Pulmonary artery endothelial cell (primary cell): ENCODE measurements at regions not wholly inside any gene's neighbourhood (a gene's known extent, or its start where the extent isn't known, plus 50 kb on each side); places are given as distances from the start of the nearest gene placed in this dataset.

ENCODE experiments used
- DNase-seq: peaks from one replicate; pipeline ENCODE4 v3.0.0-alpha.2; 2011; ENCODE audit warnings: low read depth, low spot score

DNA sequence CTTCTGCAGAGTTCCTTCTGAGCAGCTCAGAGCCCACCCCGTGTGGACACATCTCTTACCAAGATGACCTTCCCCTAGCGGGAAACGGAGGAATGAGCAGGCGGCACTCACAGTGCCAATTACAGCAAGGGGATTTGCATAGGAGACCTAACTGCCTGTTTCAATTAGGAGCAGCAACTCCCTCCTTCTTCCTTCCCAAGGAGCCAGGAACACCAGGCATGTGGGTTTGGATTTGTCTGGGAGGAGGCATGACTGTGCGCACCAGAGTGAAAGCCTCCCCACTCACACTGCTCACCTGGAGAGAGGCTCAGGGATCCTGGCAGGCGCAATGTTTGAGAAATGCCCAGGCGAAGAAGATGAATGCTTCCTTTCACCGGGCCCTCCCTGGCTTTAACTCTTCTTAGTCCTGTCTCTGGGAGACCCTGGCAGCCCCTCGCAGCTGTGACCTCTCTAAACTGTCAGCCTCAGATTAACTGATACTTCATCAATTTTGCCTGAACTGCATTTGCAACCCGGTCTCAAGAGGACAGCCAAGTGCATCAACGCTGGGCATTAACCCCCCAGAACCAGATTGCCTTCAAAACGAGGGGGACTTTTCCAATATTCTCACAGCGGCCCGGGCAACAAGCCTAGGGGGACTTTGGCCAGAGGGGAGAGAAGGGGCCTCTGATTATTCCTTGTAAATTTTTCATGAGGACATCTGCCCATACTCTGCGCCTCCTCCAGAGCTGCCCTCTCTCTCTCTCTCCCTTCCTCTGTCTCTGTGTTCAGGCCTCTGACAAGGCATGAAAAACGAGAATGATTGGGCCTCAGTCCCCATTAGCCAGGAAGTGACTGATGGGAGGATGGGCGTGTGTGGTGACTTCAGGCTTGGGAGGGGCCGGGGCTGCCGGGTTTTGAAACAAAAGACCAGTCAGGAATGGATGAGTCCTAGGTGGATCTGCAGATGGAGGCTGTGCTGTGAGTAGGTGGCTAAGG lies 93.8 kb downstream of the CMPK2 start:
- no peak for DNase-seq

DNA sequence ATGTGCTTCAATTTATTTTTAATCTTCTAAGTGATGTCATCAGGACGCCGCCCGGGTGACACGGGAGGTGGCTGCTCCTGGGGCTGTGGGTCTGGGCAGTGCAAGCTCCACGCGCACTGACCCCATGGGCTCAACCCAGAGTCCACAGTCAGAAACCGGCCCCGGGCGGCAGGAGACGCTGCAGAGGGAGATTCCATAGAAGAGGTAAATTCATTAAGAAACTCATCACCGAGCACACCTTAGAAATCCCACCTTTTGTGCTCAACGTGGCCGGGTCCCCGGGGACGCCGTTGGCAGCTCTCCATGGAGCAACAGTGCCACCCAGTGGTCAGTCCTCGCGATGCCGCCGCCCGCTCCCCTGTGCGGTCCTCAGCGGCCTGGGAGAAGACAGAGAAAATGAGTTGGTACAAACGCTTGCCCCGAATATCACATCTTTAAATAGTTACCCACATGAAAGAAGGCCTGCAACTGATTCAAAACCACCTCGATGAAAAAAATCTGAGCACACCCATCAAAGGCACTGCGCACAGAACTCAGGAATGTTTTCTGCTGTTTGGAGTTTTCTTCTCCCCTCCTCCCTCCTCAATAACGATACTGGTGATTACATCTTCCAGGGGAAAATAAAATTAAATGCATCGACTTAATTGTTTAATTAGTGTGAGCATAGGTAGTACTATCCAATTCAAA lies 92.6 kb downstream of the CMPK2 start:
- no peak for DNase-seq

DNA sequence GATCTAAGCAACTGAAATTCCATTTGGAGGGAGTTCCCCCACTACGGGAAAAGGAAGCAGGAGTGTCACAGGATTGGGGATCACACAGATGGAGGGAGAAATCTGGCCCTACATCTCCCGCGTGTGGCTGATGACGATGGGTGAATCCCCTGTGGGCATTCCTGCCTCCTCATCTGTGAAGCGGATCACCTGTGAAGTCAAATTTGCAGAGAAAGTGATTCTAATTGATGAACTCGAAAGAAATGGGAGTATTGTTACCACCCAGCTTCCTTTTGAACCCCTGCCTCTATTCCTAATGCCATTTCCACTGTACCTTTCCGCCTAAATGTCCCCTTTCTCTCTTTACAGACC lies 92.0 kb downstream of the CMPK2 start:
- no peak for DNase-seq

DNA sequence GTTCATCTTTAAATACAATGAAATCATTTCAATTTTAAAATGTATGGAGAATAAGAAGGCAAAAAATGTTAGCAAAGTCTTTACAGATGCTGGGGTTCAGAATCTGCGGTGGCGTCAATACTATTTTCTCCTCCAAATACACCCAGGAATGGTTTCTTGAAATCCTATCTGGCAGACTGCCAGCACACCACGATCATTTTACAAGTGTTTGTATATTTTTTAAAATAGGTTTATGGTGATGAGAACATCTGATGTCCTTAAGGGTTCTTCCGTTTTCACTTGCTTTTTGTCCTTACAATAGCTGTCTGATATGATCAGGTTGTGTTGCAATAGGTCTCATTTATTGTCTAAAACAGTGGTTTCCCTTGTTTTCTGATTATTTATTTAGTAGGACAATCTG lies 89.6 kb downstream of the CMPK2 start:
- DNase-seq: no peak

DNA sequence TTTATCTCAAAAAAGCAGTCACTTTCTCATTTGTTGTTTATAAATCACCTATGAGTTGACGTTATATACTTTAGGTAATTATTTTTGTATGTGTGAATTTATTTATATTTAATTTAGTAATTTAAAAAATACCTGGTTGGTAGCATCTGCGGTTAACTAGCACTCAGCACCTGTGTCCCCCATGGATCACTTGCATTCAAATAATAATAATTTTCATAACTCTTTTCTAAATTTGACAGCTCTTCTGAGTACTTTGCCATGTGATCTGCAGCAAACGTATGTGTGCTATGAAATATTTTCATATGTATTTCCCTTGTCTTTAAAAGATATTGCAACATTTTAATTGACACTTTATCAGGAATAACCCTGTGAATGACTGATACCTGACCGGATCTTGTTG lies 88.1 kb downstream of the CMPK2 start:
- no peak for DNase-seq

DNA sequence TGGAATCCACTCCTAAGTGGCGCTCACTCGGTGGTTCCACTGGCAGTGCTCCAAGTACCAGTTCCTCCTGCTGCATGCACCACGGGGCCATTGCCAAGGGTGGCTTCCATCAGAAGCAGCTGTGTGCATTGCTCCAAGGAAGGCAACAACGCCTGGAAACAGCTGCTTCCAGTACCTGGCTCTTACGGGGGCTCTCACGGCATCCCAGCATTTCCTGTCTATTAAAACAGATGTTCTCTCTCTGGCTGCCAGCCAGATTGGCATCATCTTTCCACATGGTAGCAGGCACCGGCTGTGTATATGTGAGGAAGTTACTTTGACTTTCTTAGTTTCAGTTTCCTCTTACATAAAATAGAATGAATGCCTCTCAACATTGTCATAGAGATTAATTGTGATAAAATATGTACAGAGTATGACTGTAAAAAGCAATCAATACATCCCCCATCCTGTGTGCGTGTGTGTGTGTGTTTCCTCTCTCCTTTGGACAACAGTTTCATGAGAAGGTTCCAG lies 84.9 kb downstream of the CMPK2 start:
- DNase-seq: peak; percentile 58

DNA sequence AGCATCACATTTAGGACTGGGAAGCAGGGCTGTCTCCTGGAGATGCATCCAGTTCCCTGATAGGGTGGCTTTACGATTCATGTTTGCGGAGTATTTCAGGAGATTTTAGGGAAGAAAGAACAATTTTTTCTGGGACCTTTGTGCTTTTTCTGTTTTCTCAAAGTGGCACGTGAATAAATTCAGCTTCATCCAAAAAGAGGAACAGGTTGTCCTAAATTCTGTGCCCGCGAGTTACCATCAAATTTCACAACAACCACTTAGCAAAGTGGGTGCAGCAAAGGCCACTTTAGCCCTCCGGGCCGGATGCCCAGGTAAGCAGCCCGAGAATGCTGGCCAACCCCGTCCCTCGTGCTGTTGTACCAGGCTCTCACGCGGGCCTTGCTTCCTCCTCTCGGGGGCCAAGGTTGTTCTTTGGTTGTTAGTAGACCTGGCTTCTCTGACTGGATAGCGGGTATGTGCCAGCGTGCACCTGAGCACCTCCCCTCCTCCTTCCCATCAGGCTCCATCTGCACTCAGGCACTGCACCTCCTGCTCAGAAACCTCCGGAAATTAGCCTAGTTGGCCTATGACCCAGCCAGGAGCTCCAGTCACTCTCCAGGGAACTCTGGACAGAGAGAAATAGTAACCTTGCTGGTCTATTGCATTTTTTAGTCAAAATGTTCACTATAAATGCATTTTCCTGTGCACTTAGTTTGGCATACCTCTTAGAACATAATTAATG lies 83.0 kb downstream of the CMPK2 start:
- DNase-seq: no peak

DNA sequence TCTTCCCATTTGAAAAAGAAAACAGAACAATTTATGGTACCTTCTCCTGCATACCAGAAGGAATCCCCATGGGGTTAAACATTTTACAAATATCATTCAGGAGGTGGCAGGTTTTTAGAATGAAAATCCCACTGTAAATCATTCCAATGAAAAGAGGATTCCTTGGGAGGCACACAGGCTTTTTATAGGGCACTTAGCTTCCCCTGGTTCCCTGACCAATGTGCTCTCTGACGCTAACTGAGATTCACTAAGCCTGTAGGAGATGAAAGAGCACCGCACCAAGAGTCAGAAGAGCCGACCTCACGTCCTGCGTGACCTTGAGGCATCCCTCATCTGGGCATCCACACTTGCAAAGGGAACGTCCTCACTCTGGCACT lies 82.5 kb downstream of the CMPK2 start:
- no peak for DNase-seq

DNA sequence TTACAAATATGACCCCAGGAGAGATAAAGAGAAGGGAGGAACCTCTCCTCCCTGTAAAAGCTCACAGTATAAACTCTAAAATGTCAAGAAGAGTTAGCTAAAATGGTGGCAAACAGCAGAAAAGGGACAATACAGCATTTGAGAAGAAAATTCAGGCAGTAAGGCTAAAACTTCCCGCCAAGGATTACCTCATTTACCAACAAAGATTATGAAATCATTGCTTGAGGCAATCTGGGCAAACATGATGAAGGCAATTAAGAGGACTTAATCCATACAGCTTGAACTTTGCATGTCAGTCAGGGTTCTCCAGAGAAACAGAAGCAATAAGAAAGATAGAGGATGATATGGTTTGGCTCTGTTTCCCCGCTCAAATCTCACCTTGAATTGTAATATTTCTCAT lies 81.4 kb downstream of the CMPK2 start:
- no peak for DNase-seq

DNA sequence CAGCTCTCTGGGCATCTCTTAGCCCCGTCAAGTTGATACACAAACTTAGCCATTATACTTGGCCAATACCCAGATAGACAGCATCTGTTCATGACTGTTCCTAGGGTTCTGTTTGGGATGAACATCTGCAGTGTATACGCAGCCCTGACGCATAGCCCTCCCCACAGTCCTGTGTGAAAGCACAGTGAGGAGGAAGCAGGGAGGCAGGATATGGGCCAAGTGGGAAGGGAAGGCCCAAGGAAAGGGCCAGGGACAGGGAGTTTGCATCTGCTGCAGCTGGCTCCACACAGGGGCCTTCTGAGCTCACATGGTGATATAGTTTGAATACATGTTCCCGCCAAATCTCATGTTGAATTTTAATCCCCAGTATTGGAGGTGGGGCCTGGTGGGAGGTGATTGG lies 80.2 kb downstream of the CMPK2 start:
- DNase-seq: no peak

DNA sequence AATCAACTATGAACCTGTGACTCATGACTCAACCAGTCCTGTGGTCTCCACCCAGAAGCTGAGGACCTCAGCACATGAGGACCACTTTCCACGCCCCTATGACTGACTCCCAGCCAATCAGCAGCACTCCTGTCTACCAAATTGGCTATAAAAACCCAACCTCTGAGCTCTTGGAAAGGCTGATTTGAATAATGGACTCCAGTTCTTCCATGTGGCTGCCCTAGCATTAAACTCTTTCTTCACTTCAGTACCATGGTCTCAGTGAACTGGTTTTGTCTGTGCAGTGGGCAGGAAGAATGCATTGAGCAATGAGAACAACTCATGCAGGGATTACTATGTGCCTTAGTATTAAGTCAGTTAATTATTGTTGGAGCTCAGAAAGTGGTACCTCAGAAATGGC lies 78.3 kb downstream of the CMPK2 start:
- DNase-seq: no peak

DNA sequence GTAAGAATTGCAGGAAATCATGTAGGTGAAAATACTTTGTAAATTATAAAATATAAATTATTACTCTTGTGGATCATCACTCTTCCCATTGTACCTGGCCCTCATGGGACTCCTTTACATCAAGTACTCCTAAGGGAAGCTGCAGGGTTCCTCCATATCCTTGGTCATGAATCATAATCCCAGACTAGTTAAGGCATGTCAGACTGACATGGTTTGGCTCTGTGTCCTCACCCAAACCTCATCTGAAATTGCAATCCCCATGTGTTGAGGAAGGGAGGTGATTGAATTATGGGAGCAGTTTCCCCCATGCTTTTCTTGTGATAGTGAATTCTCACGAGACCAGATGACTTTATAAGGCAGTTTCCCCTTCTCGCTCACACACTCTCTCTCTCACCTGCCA lies 77.1 kb downstream of the CMPK2 start:
- no peak for DNase-seq

DNA sequence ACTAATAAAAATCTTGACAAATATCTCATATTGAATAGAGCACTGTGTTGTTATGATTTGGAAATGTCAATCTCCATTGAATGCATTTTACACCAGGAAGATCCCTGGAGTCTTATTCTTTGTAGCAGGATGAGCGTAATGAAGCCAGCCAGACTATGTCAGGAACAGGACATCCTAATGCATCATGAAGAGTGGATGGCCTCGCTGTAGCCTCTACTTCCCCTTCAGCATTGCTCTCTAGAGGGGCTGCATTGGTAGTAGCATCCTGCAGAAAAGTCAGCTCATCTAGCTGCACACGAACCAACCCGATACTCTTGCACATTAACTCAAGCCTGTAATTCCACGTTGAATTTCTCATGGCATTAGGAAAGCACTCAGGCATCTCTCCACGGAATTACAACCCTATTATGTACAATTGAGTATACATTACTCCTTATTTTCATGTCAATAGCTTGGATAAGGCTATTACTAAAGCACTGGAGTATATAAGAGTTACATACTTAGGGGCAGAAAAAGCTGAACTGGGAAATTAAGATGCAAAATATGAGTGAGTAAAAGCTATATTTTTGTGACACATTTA lies 76.1 kb downstream of the CMPK2 start:
- DNase-seq: no peak

DNA sequence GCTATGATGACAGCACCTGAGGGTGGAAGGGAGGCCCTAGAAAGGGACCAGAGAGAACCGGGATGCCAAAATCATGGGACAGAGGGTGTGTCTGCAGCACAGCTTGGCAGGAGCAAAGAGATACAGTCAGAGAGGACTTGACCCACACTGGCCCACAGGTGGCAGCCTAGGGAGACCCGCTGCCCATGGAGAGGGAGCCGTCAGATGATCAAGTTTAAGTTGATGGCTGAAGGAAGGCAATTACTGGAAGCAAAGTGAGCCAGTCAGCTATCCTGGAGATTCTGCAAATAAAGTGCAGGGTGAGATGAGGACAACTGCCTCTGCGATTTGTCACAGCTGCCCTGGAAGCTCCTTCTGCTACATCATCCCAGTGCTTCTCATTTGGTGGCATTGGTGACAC lies 74.0 kb downstream of the CMPK2 start:
- no peak for DNase-seq

DNA sequence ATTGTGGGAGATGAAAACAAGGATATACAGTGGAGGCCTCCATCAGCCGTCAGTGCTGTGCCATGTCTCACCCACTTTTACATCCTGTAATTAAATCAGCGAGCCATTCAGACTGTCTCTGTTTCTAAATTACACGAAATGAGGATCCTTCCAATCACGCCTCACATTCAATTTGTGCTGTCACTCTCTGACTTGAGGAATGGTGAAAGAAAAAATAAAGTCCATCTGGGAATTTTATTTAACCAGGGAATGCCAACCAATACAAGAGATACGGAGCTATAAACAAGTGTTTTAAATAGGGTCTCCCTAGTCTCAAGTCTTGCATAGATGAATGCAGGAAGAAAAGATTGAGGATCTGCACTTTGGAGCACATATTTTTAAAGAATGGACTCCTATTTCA lies 72.8 kb downstream of the CMPK2 start:
- DNase-seq: no peak

DNA sequence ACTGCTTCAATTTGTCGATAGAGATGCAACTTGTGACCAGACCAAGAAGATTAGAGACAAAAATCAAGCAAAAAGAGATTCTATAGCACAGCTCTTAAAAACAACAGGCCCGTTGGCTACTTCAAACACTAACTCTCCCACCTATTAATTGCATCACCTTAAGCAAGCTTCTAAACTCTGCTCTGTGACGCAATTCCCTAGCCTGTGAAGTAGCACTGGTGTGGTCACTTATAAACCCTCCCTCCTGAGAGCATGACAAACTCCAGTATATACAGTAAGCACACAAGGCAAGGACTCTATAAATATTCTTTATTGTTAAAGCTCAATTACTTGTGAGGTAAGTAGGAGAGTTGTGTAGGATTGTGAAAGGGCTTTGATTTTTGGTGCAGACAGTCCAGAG lies 72.3 kb downstream of the CMPK2 start:
- no peak for DNase-seq

DNA sequence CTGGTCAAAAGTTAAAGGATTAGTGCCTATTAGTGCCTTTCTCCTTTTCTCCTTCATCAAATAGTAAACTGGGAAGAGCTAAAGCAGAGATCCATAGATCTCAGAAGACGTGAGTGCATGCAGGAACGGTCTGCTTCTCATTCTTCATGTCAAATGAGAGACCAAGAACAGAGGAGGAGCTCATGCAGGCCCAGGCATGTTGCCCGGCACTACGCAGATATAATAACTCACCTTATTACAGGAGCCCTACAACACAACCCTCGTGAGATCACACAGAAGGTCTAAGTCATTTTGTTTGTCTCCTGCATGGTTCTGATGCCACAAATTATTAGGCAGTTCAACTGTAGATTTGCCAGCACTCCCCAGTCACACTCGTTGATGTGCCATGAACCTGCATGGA lies 71.8 kb downstream of the CMPK2 start:
- no peak for DNase-seq

DNA sequence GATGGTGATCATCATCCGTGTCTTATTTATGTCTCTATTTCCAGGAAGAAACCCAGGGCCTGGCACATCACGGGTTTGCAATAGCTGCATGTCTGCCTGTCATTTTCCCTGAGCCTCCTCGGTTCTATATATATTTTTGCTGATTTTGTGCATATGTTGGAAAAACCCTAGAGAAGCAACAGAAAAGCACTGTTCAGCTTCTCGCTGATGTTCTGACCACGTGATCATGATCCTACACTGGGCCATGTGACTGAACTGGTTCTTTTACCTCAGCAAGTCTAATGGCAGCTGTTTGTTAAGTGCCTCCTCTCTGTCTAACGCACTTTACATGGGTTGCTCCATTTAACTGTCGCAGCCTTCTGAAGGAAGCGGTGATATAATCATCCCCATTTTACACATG lies 71.3 kb downstream of the CMPK2 start:
- no peak for DNase-seq
